Activated T-helper 17 cell treated with anti-CD3 and anti-CD28 coated beads, Interleukin-2, amount 50 U/mL, for 72 hours (primary cell): ENCODE measurements at regions not wholly inside any gene's neighbourhood (a gene's known extent, or its start where the extent isn't known, plus 50 kb on each side); places are given as distances from the start of the nearest gene placed in this dataset.
A peak's percentile ranks its signal among the peaks of the same experiment; 100 is the strongest.
"Not testable (repeated sequence)": the region's sequence is repeated elsewhere in the genome, so short reads cannot be mapped to it uniquely, and the experiment has no call there.

Experiments used
- ATAC-seq: fragments of 150-1000 bp; cut with Tn5 transposase; replicated peaks from 2 replicates; pipeline ENCODE4 v1.10.0; 2021; ENCODE audit warnings: mild to moderate bottlenecking, moderate library complexity
- H3K27ac Mint-ChIP-seq: one replicate; pipeline ENCODE4 v1.8.0; 2022; ENCODE audit warnings: mixed read lengths
- H3K27me3 Mint-ChIP-seq: one replicate; pipeline ENCODE4 v1.8.0; 2022; ENCODE audit warnings: mixed read lengths
- H3K36me3 Mint-ChIP-seq: one replicate; pipeline ENCODE4 v1.8.0; 2022; ENCODE audit warnings: low read depth, mild to moderate bottlenecking, mixed read lengths
- H3K4me1 Mint-ChIP-seq: one replicate; pipeline ENCODE4 v1.8.0; 2022; ENCODE audit warnings: mixed read lengths
- H3K4me3 Mint-ChIP-seq: one replicate; pipeline ENCODE4 v1.8.0; 2022; ENCODE audit warnings: mild to moderate bottlenecking, mixed read lengths
- H3K9me3 Mint-ChIP-seq: one replicate; pipeline ENCODE4 v1.8.0; 2022; ENCODE audit warnings: mixed read lengths

DNA sequence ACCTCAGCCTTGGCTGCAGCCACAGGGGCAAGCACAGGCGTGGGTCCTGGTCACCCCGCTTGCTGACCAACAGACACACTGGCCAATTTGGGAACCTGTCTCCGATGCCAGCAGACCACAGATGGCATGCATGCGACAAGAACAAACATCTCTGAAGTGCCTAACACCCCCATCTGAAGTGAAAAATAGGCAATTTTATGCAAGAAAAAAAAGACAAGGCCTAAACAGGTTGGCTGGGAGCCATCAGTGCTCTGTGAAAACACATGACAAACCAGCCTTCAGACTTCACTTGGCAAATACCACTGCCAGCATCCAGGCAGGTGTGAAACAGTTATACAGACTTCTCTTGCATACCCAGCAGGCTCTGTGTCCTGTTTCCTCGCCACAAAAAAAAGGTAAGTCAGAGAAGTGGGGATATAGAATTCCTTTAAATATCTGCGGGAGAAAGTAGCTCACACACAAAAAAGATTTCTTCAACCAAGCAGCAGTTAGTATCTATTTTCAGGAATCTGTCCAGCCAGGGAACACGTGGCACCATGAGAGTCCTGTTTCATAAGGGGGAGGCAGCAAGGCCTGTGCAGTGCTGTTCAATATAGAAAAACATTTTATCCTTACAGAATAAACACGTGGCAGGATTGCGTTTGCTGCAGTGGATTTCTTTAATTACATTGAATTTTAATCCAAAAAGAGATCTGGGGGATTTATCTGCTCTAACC, 293.4 kb upstream of the MKLN1 start:
- Mint-ChIP-seq H3K4me3 (peak overlapping the region; percentile 88), H3K27ac (peak overlapping the region; percentile 39), H3K9me3 (no peaks in the 10 kb centered on the region), H3K4me1 (peaks cover 51% of the 10 kb centered on the region), H3K36me3 (peaks cover 90% of the 10 kb centered on the region), H3K27me3 (no peaks in the 10 kb centered on the region)
- ATAC-seq, result no peak

DNA sequence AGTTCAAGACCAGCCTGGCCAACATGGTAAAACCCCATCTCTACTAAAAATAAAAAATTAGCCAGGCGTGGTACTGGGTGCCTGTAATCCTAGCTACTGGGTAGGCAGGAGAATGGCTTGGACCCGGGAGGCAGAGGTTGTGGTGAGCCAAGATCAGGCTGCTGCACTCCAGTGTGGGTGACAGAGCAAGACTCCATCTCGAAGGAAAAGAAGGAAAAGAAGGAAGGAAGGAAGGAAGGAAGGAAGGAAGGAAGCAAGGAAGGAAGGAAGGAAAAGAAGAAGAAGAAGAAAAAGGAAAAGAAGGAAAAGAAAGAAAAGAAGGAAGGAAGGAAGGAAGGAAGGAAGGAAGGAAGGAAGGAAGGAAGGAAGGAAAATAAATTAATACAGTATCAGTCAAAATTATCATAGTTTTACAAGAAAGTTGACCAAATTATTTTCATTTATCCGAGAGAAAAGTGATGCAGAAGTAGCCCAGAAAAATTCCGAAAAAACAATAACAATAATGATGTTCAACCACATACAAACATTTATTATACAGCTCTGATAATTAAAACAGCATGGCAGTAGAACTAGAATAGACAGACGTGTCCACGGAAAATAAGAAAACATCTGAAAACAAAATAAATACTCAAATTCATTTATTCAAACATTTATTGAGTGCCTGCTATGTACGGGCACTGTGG, 292.4 kb upstream of the MKLN1 start:
- H3K36me3 Mint-ChIP-seq, result peaks cover 90% of the 10 kb centered on the region
- H3K9me3 Mint-ChIP-seq, result no peaks in the 10 kb centered on the region
- H3K27me3 Mint-ChIP-seq, result no peaks in the 10 kb centered on the region
- peak overlapping the region; percentile 39 for H3K27ac Mint-ChIP-seq
- ATAC-seq, result no peak
- H3K4me1 Mint-ChIP-seq, result peaks cover 57% of the 10 kb centered on the region
- H3K4me3 Mint-ChIP-seq, result peak overlapping the region; percentile 88

DNA sequence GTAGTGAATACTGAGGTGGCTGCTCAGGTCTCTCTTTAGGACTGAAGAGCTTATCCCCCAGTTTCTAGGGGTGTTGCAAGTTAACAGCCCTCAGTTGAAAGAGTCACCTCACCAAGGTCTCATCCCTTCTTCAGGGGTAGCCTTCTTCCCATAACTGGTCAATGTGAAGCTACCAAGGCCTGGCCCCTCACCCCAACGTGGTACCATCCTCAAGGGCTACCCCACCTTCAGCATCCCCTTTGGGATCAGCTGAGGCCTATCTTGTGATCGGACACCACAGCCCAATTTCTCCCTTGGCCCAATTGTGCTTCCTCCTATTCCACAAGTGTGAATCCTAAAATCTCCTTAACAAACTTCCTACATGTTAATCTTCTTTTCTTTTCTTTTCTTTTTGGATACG, 289.5 kb upstream of the MKLN1 start:
- H3K4me3 Mint-ChIP-seq, result peak overlapping the region; percentile 55
- peaks cover 51% of the 10 kb centered on the region for H3K4me1 Mint-ChIP-seq
- H3K27ac Mint-ChIP-seq, result peak overlapping the region; percentile 42
- no peaks in the 10 kb centered on the region for H3K9me3 Mint-ChIP-seq
- peak; percentile 18 for ATAC-seq
- H3K36me3 Mint-ChIP-seq, result peaks cover 89% of the 10 kb centered on the region
- no peaks in the 10 kb centered on the region for H3K27me3 Mint-ChIP-seq

DNA sequence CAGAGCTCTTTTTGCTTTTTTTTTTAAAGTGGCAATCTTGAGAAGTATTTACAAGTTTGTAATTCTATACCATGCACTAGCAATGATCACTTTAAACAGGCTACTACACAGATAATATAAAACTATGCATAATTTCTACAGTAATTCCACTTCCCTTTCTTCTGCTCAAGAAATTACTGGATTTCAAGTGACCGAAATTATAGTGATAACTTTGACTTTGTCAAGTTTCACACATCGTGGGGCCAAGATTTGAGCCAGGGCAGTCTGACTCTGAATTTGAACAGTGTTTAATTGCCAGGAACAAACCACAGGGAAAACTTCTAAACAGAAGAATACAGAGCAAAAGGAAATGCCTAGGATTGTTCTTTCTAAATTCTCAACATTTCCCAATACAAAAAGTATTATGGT, 288.3 kb upstream of the MKLN1 start:
- H3K36me3 Mint-ChIP-seq, result peaks cover 80% of the 10 kb centered on the region
- H3K4me1 Mint-ChIP-seq, result peaks cover 42% of the 10 kb centered on the region
- H3K27ac Mint-ChIP-seq, result peak overlapping the region; percentile 42
- H3K9me3 Mint-ChIP-seq, result no peaks in the 10 kb centered on the region
- ATAC-seq, result no peak
- H3K27me3 Mint-ChIP-seq, result no peaks in the 10 kb centered on the region
- H3K4me3 Mint-ChIP-seq, result peak overlapping the region; percentile 55

DNA sequence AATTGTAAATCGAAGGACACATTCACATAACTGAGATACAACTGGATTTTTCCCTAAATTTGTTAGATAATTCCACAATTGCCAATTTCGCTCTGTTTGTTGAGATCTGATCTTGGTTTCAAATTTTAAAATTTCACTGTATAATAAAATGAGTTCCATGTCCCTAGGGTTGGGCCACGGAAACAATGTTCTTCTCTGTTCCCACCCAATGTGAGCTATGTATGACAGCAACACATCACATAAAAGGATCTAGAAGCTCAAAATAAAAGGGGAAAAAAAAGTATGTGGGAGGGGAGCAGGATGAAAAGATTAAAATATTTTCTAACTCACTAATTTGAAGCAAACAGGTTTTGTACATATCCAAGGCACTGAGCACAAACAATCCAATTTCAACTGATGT, 287.8 kb upstream of the MKLN1 start:
- peak overlapping the region; percentile 42 for H3K27ac Mint-ChIP-seq
- peak overlapping the region; percentile 55 for H3K4me3 Mint-ChIP-seq
- H3K4me1 Mint-ChIP-seq, result peaks cover 42% of the 10 kb centered on the region
- no peaks in the 10 kb centered on the region for H3K27me3 Mint-ChIP-seq
- H3K9me3 Mint-ChIP-seq, result no peaks in the 10 kb centered on the region
- ATAC-seq, result no peak
- H3K36me3 Mint-ChIP-seq, result peaks cover 80% of the 10 kb centered on the region

DNA sequence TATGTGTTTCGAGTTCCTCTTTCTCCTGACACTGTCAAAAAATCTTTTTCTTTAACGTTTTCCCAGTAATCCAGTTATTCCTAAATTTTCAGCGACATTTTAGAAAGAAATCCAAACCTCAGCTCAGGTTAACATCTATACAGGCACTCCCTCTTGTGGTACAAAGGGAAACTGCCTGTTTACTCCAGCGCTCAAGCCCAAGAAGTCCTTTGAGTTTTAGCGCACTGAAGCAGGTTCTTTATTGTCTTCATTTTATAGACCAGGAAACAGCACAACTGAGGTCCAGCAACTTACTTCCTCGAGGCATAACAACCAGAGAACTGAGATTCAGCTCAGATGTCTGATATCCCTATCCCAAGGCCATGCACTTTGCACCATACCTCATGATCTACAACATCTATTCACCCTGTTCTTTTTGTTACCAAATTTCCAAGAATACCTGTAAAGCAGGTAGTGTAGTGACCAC, 287.2 kb upstream of the MKLN1 start:
- H3K4me1 Mint-ChIP-seq, result peaks cover 45% of the 10 kb centered on the region
- H3K36me3 Mint-ChIP-seq, result peaks cover 80% of the 10 kb centered on the region
- ATAC-seq, result peak; percentile 79
- peak overlapping the region; percentile 42 for H3K27ac Mint-ChIP-seq
- H3K27me3 Mint-ChIP-seq, result no peaks in the 10 kb centered on the region
- no peaks in the 10 kb centered on the region for H3K9me3 Mint-ChIP-seq
- H3K4me3 Mint-ChIP-seq, result peak overlapping the region; percentile 55

DNA sequence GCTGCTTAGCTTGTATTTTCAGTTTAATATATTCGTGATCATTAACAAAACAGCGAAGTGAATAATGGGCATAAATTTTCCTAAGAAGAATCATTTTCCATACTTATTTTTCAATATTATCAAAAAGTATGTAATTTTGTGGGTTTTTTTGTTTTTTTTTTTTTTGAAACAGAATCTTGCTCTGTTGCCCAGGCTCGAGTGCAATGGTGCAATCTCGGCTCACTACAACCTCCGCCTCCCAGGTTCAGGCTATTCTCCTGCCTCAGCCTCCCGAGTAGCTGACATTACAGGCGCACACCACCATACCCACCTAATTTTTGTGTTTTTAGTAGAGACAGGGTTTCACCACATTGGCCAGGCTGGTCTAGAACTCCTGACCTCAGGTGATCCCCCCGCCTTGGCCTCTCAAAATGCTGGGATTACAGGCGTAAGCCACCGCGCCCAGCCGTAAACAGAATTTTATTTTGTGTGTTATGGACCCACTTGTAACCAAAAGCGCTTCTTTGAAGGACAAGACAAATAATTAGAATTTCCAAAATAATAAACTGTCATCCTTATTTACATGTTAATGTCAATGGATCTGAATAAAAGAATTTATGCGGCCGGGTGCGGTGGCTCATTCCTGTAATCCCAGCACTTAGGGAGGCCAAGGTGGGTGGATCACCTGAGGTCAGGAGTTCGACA, 286.5 kb upstream of the MKLN1 start:
- H3K4me3 Mint-ChIP-seq, result peak overlapping the region; percentile 55
- H3K36me3 Mint-ChIP-seq, result peaks cover 84% of the 10 kb centered on the region
- H3K27me3 Mint-ChIP-seq, ATAC-seq, H3K9me3 Mint-ChIP-seq: not testable (repeated sequence)
- peaks cover 46% of the 10 kb centered on the region for H3K4me1 Mint-ChIP-seq
- H3K27ac Mint-ChIP-seq, result peak overlapping the region; percentile 42

DNA sequence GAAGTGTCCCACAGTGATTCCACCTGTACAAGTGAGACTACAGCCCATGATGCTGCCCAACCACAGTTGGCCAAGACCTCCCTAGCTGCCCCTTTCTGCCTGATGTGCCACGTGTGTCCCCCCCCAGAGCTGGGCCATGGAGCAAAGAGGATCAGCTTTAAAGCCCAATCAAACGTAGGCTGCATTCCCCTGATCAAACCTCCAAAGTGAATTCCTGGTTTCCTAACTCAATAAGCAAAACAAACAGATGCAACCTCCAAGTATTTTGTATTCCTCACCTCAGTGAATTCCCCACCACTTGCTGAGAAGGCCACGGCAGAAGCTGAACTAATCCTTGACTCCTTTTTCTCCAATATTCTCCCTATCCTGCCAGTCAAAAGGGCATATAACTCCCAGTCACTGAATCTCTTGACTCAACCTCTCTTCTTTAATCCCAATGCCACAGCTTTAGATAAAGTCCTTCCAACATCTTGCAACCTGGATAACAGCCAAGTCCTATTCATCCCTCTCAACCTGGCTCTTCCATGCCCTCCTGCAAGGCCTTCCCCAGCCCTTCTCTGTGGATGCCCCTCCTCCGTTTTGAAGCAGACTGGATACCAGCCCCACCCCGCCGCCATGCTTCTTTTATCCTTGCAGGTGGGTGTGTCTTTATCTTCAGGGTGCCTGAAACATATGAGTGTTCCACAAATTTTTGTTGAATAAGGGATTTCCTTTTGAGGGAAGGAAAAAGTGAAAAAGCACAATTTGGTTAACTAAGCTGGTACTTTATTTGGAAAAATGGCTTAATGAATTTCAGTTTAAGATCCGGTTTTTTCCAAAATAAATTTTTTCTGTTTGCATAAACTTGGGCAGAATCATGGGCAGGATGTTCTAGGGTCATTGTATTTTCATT, 285.2 kb upstream of the MKLN1 start:
- Mint-ChIP-seq H3K4me3 (peak overlapping the region; percentile 2), H3K36me3 (peaks cover 83% of the 10 kb centered on the region), H3K27me3 (no peaks in the 10 kb centered on the region), H3K4me1 (peaks cover 39% of the 10 kb centered on the region), H3K9me3 (no peaks in the 10 kb centered on the region), H3K27ac (peak overlapping the region; percentile 23)
- no peak for ATAC-seq

DNA sequence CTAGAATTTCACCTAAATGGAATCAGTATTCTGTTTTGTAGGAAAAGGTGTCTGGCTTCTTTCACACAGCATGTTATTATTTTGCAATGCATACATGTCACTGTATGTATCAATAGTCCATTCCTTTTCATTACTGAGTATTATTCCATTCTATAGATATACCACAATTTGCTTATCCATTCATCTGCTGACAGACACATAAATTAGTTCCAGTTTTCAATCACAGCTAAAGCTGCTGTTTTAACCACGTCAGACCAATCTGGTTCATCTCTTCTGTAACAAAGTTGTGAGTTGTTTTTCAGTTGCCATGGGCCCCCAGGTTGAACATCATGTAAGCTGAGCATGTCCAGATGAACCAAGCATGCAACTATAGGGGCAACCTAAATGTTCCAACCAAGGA, 282.1 kb upstream of the MKLN1 start:
- H3K27me3 Mint-ChIP-seq, result no peaks in the 10 kb centered on the region
- peaks cover 53% of the 10 kb centered on the region for H3K4me1 Mint-ChIP-seq
- H3K27ac Mint-ChIP-seq, result peak overlapping the region; percentile 71
- ATAC-seq, result peak; percentile 63
- H3K4me3 Mint-ChIP-seq, result no peak overlapping the region
- peaks cover 88% of the 10 kb centered on the region for H3K36me3 Mint-ChIP-seq
- H3K9me3 Mint-ChIP-seq, result peaks cover 3% of the 10 kb centered on the region

DNA sequence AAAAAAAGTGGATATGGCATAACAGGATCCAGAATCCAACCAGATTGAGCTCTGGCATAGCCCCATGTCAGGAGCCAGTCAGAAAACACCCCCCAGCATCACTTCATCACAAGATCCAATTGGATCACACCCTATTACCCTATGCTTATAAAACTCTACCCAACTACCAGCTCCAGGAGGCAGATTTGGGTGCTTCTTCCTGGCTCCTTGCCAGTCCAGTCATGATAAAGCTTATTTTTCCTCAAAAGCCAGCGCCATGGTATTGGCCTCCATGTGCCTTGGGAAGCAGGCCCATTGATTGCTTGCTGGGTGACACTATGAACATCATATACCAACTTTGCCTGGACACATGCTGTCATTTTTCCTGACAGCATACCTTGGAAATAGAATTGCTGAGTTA, 281.4 kb upstream of the MKLN1 start:
- peaks cover 53% of the 10 kb centered on the region for H3K4me1 Mint-ChIP-seq
- peaks cover 90% of the 10 kb centered on the region for H3K36me3 Mint-ChIP-seq
- H3K9me3 Mint-ChIP-seq, result peaks cover 5% of the 10 kb centered on the region
- H3K27ac Mint-ChIP-seq, result peak overlapping the region; percentile 71
- H3K4me3 Mint-ChIP-seq, result no peak overlapping the region
- no peaks in the 10 kb centered on the region for H3K27me3 Mint-ChIP-seq
- ATAC-seq, result no peak

DNA sequence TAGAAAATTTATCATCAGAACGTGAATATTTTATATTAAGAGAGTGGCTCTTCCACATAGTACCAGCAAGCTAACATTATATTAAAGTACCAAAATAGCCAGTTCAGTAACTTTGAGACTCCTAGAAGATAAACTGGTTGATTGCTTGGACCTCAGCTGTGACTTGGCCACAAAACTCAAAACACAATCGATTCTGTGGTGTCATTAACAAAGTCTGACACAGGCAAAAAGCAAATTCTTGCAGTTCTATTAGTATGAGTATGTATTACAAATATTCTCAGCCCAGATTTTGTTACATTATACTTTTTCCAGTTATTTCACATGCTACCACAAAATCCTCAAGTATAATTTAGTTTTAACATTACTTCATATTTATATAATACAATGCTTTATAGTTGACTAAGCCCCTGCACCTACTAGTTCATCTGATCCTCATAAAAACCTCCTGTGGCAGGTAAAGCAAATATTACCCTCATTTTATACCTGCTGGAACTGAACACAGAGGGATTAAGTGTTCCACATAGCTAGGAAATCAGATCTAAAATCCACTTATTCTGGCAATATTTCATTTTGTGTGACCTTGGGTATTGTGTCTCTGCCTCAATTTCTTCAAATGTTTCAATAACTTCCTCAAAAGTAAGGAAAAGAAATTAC, 279.9 kb upstream of the MKLN1 start:
- Mint-ChIP-seq H3K9me3 (peaks cover 5% of the 10 kb centered on the region), H3K36me3 (peaks cover 84% of the 10 kb centered on the region), H3K27me3 (no peaks in the 10 kb centered on the region), H3K4me1 (peaks cover 45% of the 10 kb centered on the region), H3K27ac (peak overlapping the region; percentile 88), H3K4me3 (peak overlapping the region; percentile 74)
- peak; percentile 29 for ATAC-seq

DNA sequence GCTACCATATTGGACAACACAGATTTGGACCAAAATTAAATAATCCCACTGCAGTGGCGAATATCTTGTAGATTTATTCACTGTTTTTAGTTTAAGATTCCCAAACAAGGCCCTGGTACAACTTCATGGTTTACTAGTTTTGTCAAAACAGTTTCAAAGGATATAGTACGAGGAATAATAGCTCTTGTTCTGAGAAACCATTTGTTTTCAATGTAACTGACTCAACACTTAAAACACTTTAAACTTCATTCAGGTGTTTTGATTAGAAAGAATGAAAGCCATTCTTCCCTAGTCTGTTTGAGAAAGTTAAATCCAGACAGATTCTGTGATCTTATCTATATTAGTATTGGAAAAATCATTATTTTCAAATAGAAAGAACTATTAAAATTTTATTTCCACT, 276.4 kb upstream of the MKLN1 start:
- Mint-ChIP-seq H3K27ac (no peak overlapping the region), H3K4me3 (no peak overlapping the region), H3K4me1 (peaks cover 56% of the 10 kb centered on the region), H3K9me3 (peaks cover 5% of the 10 kb centered on the region), H3K27me3 (no peaks in the 10 kb centered on the region), H3K36me3 (peaks cover 82% of the 10 kb centered on the region)
- peak; percentile 71 for ATAC-seq

DNA sequence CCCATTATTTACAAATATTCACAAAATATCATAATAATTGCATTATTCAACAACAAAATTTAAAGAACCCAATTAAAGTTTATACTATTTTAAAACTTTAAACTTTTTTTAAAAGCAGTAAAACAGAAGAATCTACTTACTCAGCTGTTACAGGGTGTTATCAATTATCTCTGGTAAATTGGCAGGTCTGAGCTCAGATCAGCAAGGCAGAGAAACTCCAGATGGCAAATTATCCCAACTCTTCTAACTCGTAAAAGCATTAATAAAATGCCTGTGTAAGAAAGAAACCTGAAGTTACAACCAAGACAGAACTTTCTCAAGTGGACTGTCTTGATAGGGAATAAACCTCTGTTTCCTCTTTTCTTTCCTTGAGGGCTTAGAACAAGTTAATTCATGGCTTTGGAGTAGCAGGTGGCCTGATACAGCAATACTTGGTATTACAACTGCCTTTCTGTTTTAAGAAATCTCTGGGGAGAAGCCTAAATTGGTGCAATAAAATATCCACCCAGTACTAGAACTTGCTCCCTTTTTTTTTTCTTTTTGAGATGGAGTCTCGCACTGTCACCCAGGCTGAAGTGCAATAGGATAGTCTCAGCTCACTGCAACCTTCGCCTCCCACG, 275.3 kb upstream of the MKLN1 start:
- no peak for ATAC-seq
- Mint-ChIP-seq H3K27me3 (no peaks in the 10 kb centered on the region), H3K36me3 (peaks cover 84% of the 10 kb centered on the region), H3K9me3 (peaks cover 5% of the 10 kb centered on the region), H3K4me3 (peak overlapping the region; percentile 24), H3K4me1 (peaks cover 61% of the 10 kb centered on the region), H3K27ac (no peak overlapping the region)
